Transverse colon (tissue), 4 donors: ENCODE measurements at regions not wholly inside any gene's neighbourhood (a gene's known extent, or its start where the extent isn't known, plus 50 kb on each side); places are given as distances from the start of the nearest gene placed in this dataset.

ENCODE experiments used
- CTCF ChIP-seq, 5 experiments: fragments of 200-600 bp in 3 of 5; fragments of 450-650 bp in 2 of 5; sonication (generic) in 3 of 5; IDR thresholded peaks; 1 replicate in 2 of 5; 2 replicates in 3 of 5; pipeline ENCODE4 v1.5.1; 2016 to 2017; ENCODE audit warnings: antibody characterized with exemption in 5 of 5, inconsistent platforms in 3 of 5, mild to moderate bottlenecking in 2 of 5, moderate library complexity in 1 of 5
- EP300 ChIP-seq: sonication (generic); formaldehyde crosslinking; IDR thresholded peaks from one replicate; pipeline ENCODE4 v1.6.1; 2017; ENCODE audit warnings: antibody characterized with exemption, low read depth
- POLR2A ChIP-seq: fragments of 450-650 bp; IDR thresholded peaks from one replicate; pipeline ENCODE4 v1.6.1; 2016; ENCODE audit warnings: antibody characterized with exemption, mild to moderate bottlenecking, moderate library complexity
- POLR2AphosphoS5 ChIP-seq, 3 donors: sonication (generic); formaldehyde crosslinking; IDR thresholded peaks; one replicate each; pipeline ENCODE4 v1.6.1; 2016; ENCODE audit warnings: antibody characterized with exemption in 3 of 3

GRCh38 chr6:140490081-140490480, 1115.6 kb upstream of the CITED2 start:
- TF ChIP-seq CTCF (IDR thresholded peaks at IDR 0.05) (no peak), POLR2AphosphoS5 (IDR thresholded peaks at IDR 0.05) (no peak), POLR2A (no peak), EP300 (no peak)
